GM18505 (cell line): ENCODE measurements at regions not wholly inside any gene's neighbourhood (a gene's known extent, or its start where the extent isn't known, plus 50 kb on each side); places are given as distances from the start of the nearest gene placed in this dataset.

Source experiments
- ATAC-seq: cut with Tn5 transposase; IDR thresholded peaks from one replicate; pipeline ENCODE4 v1.9.1; 2021; ENCODE audit not compliant: unreplicated experiment
- POLR2A ChIP-seq: IDR thresholded peaks from 4 replicates; pipeline ENCODE4 v1.6.1; 2011; ENCODE audit warnings: borderline replicate concordance; ENCODE audit not compliant: insufficient read depth, insufficient read length; ENCODE audit errors: extremely low read depth

- no peak for TF ChIP-seq POLR2A
- ATAC-seq = no peak
Measured at GRCh38 chr6:134455319-134455718, 137.4 kb upstream of the SGK1 start.

GRCh38 chr6:134454794-134455193, 136.9 kb upstream of the SGK1 start:
- TF ChIP-seq POLR2A = no peak
- no peak for ATAC-seq

GRCh38 chr6:134453792-134454510, 136.0 kb upstream of the SGK1 start:
- TF ChIP-seq POLR2A = no peak

GRCh38 chr6:134452906-134453305, 135.0 kb upstream of the SGK1 start:
- no peak for ATAC-seq

More at GRCh38 chr6:134453792-134454510, 136.0 kb upstream of the SGK1 start:
- ATAC-seq = no peak

GRCh38 chr6:134451529-134451928, 133.6 kb upstream of the SGK1 start:
- ATAC-seq = no peak
- TF ChIP-seq POLR2A = no peak

More at GRCh38 chr6:134452906-134453305, 135.0 kb upstream of the SGK1 start:
- TF ChIP-seq POLR2A = no peak

- no peak for ATAC-seq
- TF ChIP-seq POLR2A = no peak
Measured at GRCh38 chr6:134449781-134450180, 131.9 kb upstream of the SGK1 start.

- ATAC-seq = no peak
- no peak for TF ChIP-seq POLR2A
Measured at GRCh38 chr6:134449004-134449403, 131.1 kb upstream of the SGK1 start.

- no peak for TF ChIP-seq POLR2A
- no peak for ATAC-seq
Measured at GRCh38 chr6:134447883-134448387, 130.0 kb upstream of the SGK1 start.

- ATAC-seq = no peak
- no peak for TF ChIP-seq POLR2A
Measured at GRCh38 chr6:134447423-134447822, 129.5 kb upstream of the SGK1 start.

- TF ChIP-seq POLR2A = no peak
- ATAC-seq = no peak
Measured at GRCh38 chr6:134446896-134447295, 129.0 kb upstream of the SGK1 start.

GRCh38 chr6:134446218-134446848, 128.4 kb upstream of the SGK1 start:
- no peak for TF ChIP-seq POLR2A
- ATAC-seq = no peak

GRCh38 chr6:134443009-134443408, 125.1 kb upstream of the SGK1 start:
- no peak for TF ChIP-seq POLR2A
- ATAC-seq = no peak

- ATAC-seq = no peak
- no peak for TF ChIP-seq POLR2A
Measured at GRCh38 chr6:134442073-134442472, 124.2 kb upstream of the SGK1 start.

- ATAC-seq = no peak
- no peak for TF ChIP-seq POLR2A
Measured at GRCh38 chr6:134438837-134439236, 120.9 kb upstream of the SGK1 start.
